ENCODE measurements at regions not wholly inside any gene's neighbourhood (a gene's known extent, or its start where the extent isn't known, plus 50 kb on each side); places are given as distances from the start of the nearest gene placed in this dataset.

DNA sequence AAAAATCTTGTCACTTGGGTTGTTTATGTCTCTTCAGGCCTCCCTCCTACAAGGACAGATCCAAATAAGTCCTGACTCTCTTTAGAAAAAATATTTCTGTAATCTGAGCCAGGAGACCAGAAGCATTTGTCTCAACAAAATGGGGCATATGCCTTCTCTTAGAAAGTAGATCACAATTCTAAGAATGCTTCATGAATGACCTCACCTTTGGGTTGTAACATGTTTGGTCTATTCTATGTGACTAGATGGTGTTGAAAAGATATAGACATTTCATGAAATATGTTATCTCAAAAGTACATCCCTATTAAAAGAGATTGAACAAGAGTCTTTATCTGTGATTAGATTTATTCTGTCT is 159.0 kb upstream of the SETBP1 start:
- DNase-seq = no peak

DNA sequence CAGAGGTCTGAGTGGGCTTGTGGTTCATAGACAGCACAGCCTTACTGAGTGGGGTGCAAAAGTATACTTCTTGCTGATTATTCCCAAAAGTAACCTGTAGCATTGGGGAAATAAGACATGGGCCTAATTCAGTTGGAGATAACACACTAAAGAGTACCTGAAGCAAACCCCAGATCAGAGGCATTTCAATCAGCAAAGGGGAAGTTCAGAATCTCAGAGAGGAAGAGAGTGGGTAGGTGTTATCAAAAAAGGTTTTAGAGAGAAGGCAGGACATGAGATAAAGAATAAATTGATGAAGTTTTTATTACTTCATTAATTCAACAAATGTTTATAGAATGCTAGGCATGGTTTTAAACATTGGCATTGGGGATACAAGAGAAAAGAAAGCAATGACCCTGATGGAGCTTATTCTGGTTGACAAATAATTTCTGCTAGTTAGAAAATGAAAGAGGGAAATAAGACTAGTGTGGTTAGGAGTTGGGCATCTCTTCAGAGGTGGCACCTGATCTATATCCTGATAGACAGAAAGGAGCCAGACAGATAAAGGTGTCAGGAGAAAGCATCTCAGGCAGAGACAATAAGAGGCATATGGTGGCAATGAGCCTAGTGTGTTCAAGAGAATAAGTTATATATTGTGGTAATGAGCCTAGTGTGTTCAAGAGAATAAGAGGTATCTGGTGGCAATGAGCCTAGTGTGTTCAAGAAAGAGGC is 153.8 kb upstream of the SETBP1 start:
- DNase-seq = no peak

- no peak for DNase-seq
Observed at GRCh38 chr18:44533071-44533470, 147.6 kb upstream of the SETBP1 start.

GRCh38 chr18:44536046-44536445 is 144.6 kb upstream of the SETBP1 start:
- no peak for DNase-seq

GRCh38 chr18:44536619-44537018 is 144.1 kb upstream of the SETBP1 start:
- DNase-seq = no peak

- no peak for DNase-seq
Observed at GRCh38 chr18:44537526-44537925, 143.2 kb upstream of the SETBP1 start.

DNA sequence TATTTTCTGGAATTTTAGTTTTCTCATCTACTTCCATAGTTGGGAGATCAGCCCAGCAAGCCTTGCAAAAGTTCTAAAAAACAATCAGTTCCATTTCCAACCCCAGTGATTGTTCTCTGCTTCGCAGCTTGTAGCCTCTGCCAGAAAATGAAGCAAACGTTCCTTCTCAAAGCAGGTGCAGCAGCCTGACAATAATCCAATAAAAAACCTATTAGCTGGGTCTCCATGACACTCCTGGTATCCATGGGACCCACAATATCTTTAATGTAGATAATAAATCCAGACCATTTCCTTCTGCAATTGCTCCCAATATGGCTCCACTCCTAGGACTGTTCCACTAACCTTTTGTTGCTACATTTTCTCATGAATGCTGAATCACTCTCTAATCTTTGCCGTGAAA is 140.8 kb upstream of the SETBP1 start:
- DNase-seq = no peak

DNA sequence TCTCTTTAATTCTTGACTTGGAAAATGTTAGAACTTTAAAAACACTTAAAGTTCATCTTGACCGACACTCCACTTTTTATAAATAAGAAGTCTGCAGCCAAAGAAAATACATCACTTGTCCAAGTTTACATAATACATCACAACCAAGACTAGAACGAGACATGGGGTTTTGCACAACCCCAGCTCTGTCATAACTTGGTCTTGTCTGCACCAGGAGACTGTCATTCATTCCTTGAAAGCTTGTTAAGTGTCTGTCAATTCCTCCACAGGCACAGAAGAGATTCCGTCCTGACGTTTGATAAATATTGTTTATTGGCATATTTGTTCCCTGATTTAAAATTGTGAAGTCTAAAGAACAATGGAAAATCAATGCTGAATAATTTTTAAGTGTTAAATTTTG is 139.5 kb upstream of the SETBP1 start:
- no peak for DNase-seq

GRCh38 chr18:44541781-44542180 is 138.9 kb upstream of the SETBP1 start:
- no peak for DNase-seq

GRCh38 chr18:44543387-44543786 is 137.3 kb upstream of the SETBP1 start:
- DNase-seq = no peak

- no peak for DNase-seq
Observed at GRCh38 chr18:44545359-44545985, 135.2 kb upstream of the SETBP1 start.

DNA sequence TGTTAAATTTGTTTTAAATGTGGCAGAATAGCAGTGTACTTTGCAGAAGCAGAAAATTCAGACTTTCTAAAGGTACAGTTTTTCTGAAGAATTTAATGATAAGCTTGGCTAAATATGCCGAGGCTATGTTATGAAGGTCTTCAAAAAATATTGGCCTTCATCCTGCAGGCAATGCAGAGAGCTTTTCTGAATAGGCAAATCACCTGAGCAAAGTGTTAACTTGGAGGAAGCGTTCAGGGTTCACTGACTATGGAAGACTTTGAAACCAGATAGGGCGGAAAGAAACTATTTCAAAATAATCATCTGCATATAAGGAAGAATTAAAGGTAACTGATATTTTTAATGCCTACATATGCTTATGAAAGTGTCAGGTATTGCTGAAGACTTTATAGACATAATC is 133.7 kb upstream of the SETBP1 start:
- no peak for DNase-seq

DNA sequence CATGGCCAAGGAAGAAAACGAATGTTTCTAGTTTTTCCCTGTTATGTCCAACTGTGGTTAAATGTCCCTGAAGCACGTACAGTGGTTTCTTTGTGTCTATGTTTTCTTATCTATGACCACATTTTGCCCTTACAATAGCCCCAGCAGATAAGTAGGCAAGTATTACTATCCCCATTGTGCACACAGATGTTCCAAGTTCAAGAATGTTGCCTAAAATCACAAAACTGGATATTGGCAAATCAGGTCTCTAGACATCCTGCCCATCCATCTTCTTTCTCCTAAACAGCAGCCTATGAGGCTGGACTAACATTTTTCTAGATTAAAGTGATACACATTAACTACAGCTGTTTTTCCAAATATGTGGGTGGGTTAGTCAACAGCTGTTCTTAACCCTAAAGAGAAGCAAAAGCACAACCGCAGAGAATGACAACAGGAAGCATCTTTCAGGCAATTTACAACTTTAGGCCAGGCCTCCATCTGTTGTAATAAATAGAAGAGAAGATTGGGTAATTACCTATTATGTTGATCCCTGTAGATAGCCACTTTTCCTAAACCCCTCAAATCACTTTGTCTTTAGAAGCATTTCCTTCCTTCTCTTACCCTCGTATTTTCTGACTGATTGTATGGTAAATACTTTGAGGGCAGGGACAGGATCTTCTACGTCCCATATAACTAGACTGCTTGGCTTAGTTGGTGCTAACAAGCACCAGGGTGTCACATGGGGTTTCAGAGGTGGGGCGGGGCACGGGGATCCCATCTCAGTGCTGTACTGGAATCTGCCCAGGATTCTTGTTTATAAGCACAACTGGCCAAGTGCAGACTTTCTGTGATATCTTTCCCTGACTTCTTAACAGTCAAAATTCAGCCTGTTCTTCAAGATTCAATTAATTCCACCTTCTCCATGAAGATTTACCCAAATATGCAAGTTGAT is 132.1 kb upstream of the SETBP1 start:
- DNase-seq = peak; percentile 48 to 58

DNA sequence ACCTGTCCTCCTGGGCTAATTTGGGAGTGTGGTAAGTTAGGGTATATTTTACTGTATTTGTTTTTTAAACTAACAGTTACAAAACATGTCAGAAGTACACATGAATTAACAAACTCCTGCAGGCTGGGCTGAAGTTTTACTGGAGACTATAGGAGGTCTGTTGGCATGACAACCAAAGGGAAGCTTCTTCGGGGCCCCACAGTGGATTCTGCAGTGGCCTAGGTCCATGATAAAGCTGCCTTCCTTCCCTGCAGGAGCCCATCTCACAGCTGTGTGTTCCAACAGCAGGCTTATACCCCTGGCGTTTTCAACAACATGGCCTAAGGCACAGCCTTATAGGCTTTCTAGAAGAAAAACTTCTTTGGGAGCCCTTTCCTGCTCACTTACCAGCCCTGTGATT is 128.0 kb upstream of the SETBP1 start:
- DNase-seq = no peak

- DNase-seq = no peak
Observed at GRCh38 chr18:44556296-44556695, 124.4 kb upstream of the SETBP1 start.

DNA sequence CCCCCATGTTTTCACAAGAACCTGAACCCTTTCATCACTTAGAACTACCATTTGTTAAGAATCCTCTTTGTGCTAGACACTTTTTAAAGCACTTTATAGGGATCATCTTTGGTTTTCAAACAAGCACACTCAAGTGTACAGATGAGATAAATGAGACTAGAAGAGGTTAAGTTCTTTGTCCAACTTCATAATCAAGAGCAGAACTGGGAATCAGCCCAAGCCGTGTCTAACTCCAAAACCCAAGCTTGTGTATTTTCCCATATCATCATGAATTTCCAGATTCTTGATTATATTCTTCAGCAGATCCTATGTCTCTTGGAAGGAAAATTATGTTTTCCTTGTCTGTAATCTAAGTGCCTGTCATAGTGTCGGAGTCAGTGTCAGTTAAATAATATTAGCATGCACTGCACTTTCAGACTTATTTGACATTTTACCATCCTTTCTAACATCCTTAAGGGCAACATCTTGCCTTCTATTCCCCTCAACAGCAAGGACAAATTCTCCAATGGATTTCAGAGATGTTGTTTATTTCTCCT is 123.0 kb upstream of the SETBP1 start:
- no peak for DNase-seq

- no peak for DNase-seq
Observed at GRCh38 chr18:44558767-44559166, 121.9 kb upstream of the SETBP1 start.

- no peak for DNase-seq
Observed at GRCh38 chr18:44562986-44563385, 117.7 kb upstream of the SETBP1 start.

GRCh38 chr18:44564922-44565321 is 115.8 kb upstream of the SETBP1 start:
- no peak for DNase-seq

- no peak for DNase-seq
Observed at GRCh38 chr18:44568342-44568741, 112.3 kb upstream of the SETBP1 start.

- DNase-seq = no peak
Observed at GRCh38 chr18:44568986-44569385, 111.7 kb upstream of the SETBP1 start.

GRCh38 chr18:44569391-44570055 is 111.2 kb upstream of the SETBP1 start:
- DNase-seq = no peak

Measured in inflammatory macrophage treated with lipopolysaccharide for 1 hour (primary cell).